Fibroblast of villous mesenchyme (primary cell): ENCODE measurements at regions not wholly inside any gene's neighbourhood (a gene's known extent, or its start where the extent isn't known, plus 50 kb on each side); places are given as distances from the start of the nearest gene placed in this dataset.

ENCODE experiments used
- DNase-seq: peaks from one replicate; pipeline ENCODE4 v3.0.0-alpha.2; 2010; ENCODE audit warnings: low read depth
- H3K4me3 ChIP-seq: 2 replicates; pipeline ENCODE4 v1.5.1; 2011; ENCODE audit warnings: low read depth, mild to moderate bottlenecking, low read length
- CTCF ChIP-seq: IDR thresholded peaks from 2 replicates; pipeline ENCODE4 v1.5.1; 2012; ENCODE audit warnings: low read depth, mild to moderate bottlenecking, low read length; ENCODE audit not compliant: insufficient read depth

DNA sequence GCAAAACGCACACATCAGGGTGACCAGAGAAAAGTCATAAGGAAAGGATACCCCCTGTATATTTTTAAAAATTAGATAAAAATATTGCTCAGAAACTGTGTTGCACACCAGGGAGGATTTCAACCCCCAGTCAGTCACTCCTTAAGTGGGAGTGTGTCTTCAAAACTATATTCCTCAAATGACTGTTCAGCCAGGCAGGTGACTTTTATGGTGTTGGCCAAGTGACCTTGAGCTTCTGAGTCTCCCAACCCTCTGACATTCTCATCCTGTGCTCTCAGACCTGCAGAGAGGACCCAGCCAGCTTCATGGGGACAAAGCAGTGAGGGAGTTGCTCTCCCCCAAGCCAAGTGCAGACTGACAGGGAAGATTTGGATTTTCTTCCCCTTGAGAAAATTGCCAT is 311.9 kb upstream of the JARID2 start:
- no peak for DNase-seq
- no peak overlapping the region for H3K4me3 ChIP-seq
- no peak for TF ChIP-seq CTCF

- DNase-seq = no peak
- H3K4me3 ChIP-seq = no peak overlapping the region
- TF ChIP-seq CTCF = no peak
Measured at GRCh38 chr6:14934844-14935243, 311.0 kb upstream of the JARID2 start.

DNA sequence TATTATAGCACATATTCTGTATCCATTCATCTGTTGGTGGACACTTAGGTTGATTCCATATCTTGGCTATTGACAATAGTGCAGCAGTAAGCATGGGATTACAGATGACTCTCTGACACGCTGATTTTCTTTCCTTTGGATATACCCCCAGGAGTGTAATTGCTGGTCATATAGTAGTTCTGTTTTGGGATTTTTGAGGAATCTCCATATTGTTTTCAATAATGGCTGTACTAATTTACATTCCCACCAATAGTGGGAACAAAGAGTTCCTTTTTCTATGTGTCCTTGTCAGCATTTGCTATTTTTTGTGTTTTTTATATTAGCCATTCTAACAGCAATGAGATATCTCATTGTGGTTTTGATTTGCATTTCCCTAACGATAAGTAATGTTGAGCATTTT is 309.0 kb upstream of the JARID2 start:
- TF ChIP-seq CTCF = no peak
- H3K4me3 ChIP-seq = no peak overlapping the region
- no peak for DNase-seq

DNA sequence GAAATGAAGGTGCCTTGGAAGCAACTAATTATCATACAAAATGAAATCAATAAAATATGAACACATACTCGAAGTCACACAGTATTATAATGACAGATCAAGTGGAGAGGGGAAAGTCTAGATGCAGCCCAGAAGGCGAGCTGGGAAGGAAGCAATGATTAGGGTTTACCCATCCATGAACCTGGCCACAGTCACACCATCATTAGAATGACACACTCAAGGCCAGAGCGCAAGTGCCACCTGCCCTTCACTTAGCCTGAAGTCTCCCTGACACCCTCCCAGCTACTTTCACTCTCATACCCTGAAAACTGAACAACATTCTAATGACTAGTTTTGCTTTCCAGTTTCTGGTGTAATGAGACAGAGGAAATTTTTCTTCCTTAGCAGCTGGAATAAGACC is 302.8 kb upstream of the JARID2 start:
- no peak overlapping the region for H3K4me3 ChIP-seq
- TF ChIP-seq CTCF = no peak
- no peak for DNase-seq

DNA sequence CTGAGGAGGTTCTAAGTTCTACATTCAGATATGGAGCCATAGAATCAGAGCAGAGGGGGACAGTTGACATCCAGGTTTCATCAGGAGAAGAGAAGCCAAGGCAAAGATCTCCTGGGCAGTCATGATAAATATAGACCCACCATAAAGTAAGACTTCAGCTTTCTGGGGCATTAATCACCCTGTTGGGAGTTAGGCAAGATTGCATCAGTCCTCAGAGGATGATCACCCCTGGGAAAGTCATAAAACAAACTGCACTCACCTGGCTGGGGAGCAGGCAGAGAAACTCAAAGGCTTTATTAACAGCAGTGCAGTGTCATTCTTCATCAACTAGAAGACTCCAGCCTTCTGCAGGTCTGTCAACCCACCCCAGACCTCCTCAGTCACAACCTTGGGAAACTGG is 301.3 kb upstream of the JARID2 start:
- TF ChIP-seq CTCF = no peak
- no peak overlapping the region for H3K4me3 ChIP-seq
- peak; percentile 16 for DNase-seq

DNA sequence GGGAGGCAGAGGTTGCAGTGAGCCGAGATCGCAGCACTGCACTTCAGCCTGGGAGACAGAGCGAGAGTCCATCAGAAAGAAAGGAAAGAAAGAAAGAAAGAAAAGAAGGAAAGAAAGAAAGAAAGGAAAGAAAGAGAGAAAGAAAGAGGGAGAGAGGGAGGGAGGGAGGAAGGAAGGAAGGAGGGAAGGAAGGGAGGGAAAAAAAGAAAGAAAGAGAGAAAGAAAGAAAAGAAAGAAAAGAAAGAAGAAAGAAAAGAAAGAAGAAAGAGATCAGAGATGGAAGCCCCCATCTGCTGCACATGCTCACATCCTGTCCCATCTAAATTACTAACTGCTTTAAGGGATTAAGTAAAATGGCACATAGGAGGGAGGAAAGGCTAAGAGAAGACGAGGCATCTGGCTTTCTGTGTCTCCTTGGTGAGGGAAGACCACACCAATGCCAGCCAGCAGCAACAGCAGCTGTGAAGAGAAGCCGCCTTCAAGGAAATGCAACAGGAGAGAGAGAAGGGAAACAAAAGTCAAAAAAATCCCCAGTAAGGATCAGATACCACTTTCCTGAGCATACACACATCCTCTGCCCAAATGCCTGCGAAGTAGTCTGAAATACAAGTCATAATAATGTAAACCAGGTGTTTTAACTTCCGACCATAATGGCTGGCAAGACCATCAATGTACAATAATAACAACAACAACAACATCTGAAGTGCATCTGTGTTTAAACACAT is 300.2 kb upstream of the JARID2 start:
- DNase-seq = no peak
- no peak for TF ChIP-seq CTCF
- no peak overlapping the region for H3K4me3 ChIP-seq

GRCh38 chr6:14946753-14947152 is 299.1 kb upstream of the JARID2 start:
- TF ChIP-seq CTCF = no peak
- no peak for DNase-seq
- no peak overlapping the region for H3K4me3 ChIP-seq
